Astrocyte of the spinal cord (primary cell): ENCODE measurements at regions not wholly inside any gene's neighbourhood (a gene's known extent, or its start where the extent isn't known, plus 50 kb on each side); places are given as distances from the start of the nearest gene placed in this dataset.

ENCODE experiments used
- DNase-seq: peaks from one replicate; pipeline ENCODE4 v3.0.0; 2011; ENCODE audit warnings: low read depth, low spot score
- H3K4me3 ChIP-seq: 2 replicates; pipeline ENCODE4 v1.5.1; 2011; ENCODE audit warnings: low read depth, mild to moderate bottlenecking, low read length, moderate library complexity
- in situ Hi-C: cut with HindIII; loops from 2 replicates; pipeline ENCODE4 v1.10.0; 2017; ENCODE audit warnings: low sequenced_read_pairs
- TF ChIP-seq, protein P1 (sequence below): IDR thresholded peaks from 2 replicates; pipeline ENCODE4 v1.5.1; 2012; ENCODE audit warnings: low read depth, mild to moderate bottlenecking, low read length, inconsistent platforms

DNA sequence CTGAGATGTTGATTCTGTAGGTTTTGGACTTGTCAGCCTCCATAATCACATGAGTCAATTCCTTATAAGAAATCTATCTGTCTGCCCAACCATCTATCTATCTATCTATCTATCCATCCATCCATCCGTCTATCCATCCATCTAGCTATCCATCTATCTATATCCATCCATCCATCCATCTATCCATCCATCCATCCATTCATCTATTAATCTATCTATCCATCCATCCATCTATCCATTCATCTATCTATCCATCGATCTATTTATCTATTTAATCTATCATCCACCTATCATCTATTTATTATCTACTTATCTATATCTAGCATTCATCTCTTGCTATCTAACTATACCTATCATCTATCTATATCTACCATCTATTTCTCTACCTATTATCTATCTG lies 357.2 kb upstream of the ZNF507 start:
- TF ChIP-seq, protein P1, sequence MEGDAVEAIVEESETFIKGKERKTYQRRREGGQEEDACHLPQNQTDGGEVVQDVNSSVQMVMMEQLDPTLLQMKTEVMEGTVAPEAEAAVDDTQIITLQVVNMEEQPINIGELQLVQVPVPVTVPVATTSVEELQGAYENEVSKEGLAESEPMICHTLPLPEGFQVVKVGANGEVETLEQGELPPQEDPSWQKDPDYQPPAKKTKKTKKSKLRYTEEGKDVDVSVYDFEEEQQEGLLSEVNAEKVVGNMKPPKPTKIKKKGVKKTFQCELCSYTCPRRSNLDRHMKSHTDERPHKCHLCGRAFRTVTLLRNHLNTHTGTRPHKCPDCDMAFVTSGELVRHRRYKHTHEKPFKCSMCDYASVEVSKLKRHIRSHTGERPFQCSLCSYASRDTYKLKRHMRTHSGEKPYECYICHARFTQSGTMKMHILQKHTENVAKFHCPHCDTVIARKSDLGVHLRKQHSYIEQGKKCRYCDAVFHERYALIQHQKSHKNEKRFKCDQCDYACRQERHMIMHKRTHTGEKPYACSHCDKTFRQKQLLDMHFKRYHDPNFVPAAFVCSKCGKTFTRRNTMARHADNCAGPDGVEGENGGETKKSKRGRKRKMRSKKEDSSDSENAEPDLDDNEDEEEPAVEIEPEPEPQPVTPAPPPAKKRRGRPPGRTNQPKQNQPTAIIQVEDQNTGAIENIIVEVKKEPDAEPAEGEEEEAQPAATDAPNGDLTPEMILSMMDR, result no peak
- no peak for DNase-seq
- H3K4me3 ChIP-seq, result no peak overlapping the region
- in situ Hi-C loops, result no loop called here

DNA sequence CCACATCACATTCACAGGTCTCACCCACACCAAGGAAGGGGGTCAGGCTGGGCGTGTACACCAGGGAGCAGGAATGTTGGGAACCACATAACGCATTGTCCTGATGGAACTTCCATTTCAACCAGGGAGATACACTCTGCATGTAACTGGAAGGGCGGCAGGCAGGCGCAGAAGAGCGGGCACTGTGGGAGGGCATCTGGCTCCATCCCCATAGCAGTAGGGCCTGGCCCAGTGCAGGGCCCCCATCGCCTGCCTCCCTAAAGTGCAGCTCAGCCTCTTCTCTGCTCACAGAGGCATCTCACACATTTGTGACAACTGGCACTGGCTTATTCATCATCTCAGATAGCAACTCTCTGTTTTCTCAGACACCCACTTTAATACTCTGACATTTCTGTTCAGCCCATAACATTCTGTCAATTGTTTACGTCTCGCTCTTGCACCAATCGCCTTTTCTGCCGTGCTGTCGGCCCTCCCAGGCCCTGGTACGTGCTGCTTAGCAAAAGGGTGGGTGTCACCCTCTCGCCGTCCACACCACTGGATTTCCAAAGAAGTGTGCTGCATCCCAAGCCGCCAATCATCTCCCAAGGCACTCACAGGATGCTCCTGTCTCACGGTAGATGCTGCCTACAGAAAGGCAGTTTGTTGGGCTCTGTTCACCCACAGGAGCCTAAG lies 353.3 kb upstream of the ZNF507 start:
- DNase-seq, result no peak
- H3K4me3 ChIP-seq, result no peak overlapping the region
- in situ Hi-C loops, result no loop called here
- TF ChIP-seq, protein P1, result no peak

DNA sequence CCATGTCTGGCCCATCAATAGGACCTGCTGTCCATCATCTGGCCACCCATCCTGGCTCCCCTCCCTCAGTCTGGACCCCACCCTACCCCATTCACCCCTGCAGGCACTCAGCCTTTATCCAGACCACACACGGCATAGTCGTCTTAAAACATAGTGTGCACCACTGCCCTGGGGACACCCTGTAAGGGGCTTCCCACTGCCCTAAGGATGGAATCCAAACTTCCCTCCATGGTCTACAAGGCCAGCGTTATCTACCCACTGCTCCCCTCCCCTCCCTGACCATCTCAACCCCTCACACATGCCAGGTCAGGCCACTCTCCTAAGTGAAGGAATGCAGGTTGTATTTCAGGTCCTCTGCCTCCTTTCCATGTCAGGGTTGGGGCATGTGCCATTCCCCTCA lies 352.7 kb upstream of the ZNF507 start:
- no peak for DNase-seq
- no peak overlapping the region for H3K4me3 ChIP-seq
- TF ChIP-seq, protein P1, result no peak
- in situ Hi-C loops, result no loop called here

DNA sequence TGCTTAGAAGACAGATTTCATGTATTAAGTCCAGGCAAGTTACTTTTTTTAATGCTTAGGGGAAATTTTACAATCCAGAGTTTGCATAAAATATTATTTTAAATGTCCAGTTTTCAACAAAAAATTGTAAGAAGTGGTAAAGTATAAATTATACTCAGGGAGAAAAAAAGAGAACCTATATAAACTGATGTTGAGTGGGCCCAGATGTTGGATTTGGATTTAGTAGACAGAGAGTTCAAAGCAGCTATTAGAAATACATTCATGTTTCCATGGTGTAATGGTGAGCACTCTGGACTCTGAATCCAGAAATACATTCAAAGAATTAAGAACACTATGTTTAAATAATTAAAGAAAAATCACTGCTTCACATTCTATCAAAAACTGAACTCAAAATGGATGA lies 349.9 kb upstream of the ZNF507 start:
- TF ChIP-seq, protein P1, result no peak
- no peak overlapping the region for H3K4me3 ChIP-seq
- no peak for DNase-seq
- in situ Hi-C loops, result no loop called here

DNA sequence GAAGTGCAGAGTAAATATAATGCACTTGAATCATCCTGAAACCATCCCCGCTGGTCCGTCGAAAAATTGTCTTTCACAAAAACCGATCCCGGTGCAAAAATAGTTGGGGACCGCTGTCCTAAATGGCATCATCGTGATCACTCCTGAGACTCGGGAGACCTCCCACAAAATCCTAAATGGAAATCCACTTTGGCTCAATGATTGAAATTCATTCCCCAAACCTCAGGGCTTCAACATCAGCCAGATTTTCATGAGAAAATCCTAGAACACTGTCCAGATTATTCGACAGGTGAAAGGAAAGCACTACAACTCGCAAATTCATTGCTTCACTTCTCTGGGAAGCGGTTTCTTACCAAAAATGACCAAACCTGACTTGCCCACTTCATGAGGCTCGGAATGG lies 335.3 kb upstream of the ZNF507 start:
- TF ChIP-seq, protein P1, result no peak
- DNase-seq, result no peak
- no peak overlapping the region for H3K4me3 ChIP-seq
- in situ Hi-C loops, result no loop called here

DNA sequence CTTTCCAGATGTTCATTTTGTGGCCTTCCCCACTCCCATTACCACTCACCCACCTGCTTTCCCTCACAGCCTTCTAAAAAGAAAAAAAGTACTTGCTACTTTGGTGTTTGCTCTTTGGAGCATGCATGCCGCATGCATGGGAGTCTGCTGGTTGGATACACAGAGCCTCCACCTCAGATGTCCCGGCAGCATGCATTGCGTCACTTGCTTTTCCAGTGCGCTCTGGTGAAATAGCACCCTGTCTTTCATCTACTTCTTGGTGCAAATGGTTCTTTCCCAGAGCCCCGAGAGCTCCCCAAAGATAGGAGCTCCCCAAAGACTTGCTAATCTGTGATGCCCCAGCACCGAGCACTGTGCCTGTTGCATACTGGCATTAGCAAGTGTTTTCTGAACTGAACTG lies 333.2 kb upstream of the ZNF507 start:
- in situ Hi-C loops, result no loop called here
- H3K4me3 ChIP-seq, result no peak overlapping the region
- TF ChIP-seq, protein P1, result no peak
- DNase-seq, result no peak
